ENCODE measurements at regions not wholly inside any gene's neighbourhood (a gene's known extent, or its start where the extent isn't known, plus 50 kb on each side); places are given as distances from the start of the nearest gene placed in this dataset.
"Not testable (repeated sequence)": the region's sequence is repeated elsewhere in the genome, so short reads cannot be mapped to it uniquely, and the experiment has no call there.

GRCh38 chr2:228581731-228582130, 400.2 kb upstream of the SPHKAP start:
- Histone ChIP-seq H3K4me3 (no peak overlapping the region), H3K27ac (no peak overlapping the region)
- no peak for DNase-seq (ENCODE audit: low spot score)
- TF ChIP-seq CTCF (IDR thresholded peaks at IDR 0.05) = no peak

GRCh38 chr2:228575897-228576296, 394.4 kb upstream of the SPHKAP start:
- Histone ChIP-seq H3K4me3 (no peak overlapping the region), H3K27ac (no peak overlapping the region)
- no peak for DNase-seq (ENCODE audit: low spot score)
- TF ChIP-seq CTCF (IDR thresholded peaks at IDR 0.05) = no peak

- DNase-seq (ENCODE audit: low spot score); H3K4me3 ChIP-seq; H3K27ac ChIP-seq: not testable (repeated sequence)
These were observed 386.8 kb upstream of the SPHKAP start for GRCh38 chr2:228568275-228568674.

GRCh38 chr2:228561816-228562215, 380.3 kb upstream of the SPHKAP start:
- no peak for DNase-seq (ENCODE audit: low spot score)
- no peak overlapping the region for H3K27ac ChIP-seq
- H3K4me3 ChIP-seq = no peak overlapping the region
- TF ChIP-seq CTCF (IDR thresholded peaks at IDR 0.05) = no peak

GRCh38 chr2:228559774-228560415, 378.4 kb upstream of the SPHKAP start:
- Histone ChIP-seq H3K4me3 (no peak overlapping the region), H3K27ac (no peak overlapping the region)
- no peak for DNase-seq (ENCODE audit: low spot score)
- no peak for TF ChIP-seq CTCF (IDR thresholded peaks at IDR 0.05)

GRCh38 chr2:228556717-228557116, 375.2 kb upstream of the SPHKAP start:
- H3K4me3 ChIP-seq = no peak overlapping the region
- TF ChIP-seq CTCF (IDR thresholded peaks at IDR 0.05) = no peak
- H3K27ac ChIP-seq = no peak overlapping the region
- no peak for DNase-seq (ENCODE audit: low spot score)

- no peak for DNase-seq (ENCODE audit: low spot score)
- no peak overlapping the region for H3K4me3 ChIP-seq
These were observed 368.0 kb upstream of the SPHKAP start for GRCh38 chr2:228549441-228550007.

More at GRCh38 chr2:228549441-228550007, 368.0 kb upstream of the SPHKAP start:
- no peak for TF ChIP-seq CTCF (IDR thresholded peaks at IDR 0.05)
- H3K27ac ChIP-seq = no peak overlapping the region
